ENCODE measurements at regions not wholly inside any gene's neighbourhood (a gene's known extent, or its start where the extent isn't known, plus 50 kb on each side); places are given as distances from the start of the nearest gene placed in this dataset.

DNA sequence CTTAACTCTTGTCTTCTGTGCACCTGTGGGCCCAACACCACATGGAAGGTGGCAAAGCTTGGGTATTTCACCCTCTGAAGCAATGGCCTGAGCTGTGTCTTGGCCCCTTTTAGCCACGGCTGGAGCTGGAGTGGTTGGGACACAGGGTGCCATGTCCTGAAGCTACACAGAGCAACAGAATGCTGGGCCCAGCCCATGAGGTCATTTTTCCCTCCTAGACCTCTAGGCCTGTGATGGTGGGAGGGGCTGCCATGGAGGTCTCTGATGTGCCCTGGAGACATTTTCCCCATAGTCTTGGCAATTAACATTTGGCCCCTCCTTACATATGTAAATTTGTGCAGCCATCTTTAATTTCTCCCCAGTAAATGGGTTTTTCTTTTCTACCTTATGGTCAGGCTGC is 620.8 kb downstream of the RFPL4B start:
- TF ChIP-seq, protein P1, sequence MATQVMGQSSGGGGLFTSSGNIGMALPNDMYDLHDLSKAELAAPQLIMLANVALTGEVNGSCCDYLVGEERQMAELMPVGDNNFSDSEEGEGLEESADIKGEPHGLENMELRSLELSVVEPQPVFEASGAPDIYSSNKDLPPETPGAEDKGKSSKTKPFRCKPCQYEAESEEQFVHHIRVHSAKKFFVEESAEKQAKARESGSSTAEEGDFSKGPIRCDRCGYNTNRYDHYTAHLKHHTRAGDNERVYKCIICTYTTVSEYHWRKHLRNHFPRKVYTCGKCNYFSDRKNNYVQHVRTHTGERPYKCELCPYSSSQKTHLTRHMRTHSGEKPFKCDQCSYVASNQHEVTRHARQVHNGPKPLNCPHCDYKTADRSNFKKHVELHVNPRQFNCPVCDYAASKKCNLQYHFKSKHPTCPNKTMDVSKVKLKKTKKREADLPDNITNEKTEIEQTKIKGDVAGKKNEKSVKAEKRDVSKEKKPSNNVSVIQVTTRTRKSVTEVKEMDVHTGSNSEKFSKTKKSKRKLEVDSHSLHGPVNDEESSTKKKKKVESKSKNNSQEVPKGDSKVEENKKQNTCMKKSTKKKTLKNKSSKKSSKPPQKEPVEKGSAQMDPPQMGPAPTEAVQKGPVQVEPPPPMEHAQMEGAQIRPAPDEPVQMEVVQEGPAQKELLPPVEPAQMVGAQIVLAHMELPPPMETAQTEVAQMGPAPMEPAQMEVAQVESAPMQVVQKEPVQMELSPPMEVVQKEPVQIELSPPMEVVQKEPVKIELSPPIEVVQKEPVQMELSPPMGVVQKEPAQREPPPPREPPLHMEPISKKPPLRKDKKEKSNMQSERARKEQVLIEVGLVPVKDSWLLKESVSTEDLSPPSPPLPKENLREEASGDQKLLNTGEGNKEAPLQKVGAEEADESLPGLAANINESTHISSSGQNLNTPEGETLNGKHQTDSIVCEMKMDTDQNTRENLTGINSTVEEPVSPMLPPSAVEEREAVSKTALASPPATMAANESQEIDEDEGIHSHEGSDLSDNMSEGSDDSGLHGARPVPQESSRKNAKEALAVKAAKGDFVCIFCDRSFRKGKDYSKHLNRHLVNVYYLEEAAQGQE (IDR thresholded peaks at IDR 0.05; ENCODE audit: insufficient read depth in 1 of 2, low read depth in 2 of 2, low read length in 1 of 2), result no peak
- TF ChIP-seq, protein P2, sequence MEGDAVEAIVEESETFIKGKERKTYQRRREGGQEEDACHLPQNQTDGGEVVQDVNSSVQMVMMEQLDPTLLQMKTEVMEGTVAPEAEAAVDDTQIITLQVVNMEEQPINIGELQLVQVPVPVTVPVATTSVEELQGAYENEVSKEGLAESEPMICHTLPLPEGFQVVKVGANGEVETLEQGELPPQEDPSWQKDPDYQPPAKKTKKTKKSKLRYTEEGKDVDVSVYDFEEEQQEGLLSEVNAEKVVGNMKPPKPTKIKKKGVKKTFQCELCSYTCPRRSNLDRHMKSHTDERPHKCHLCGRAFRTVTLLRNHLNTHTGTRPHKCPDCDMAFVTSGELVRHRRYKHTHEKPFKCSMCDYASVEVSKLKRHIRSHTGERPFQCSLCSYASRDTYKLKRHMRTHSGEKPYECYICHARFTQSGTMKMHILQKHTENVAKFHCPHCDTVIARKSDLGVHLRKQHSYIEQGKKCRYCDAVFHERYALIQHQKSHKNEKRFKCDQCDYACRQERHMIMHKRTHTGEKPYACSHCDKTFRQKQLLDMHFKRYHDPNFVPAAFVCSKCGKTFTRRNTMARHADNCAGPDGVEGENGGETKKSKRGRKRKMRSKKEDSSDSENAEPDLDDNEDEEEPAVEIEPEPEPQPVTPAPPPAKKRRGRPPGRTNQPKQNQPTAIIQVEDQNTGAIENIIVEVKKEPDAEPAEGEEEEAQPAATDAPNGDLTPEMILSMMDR (IDR thresholded peaks at IDR 0.05), result no peak
- TF ChIP-seq SIN3A (IDR thresholded peaks at IDR 0.05; ENCODE audit: borderline replicate concordance, insufficient read depth, low read depth, low read length), result no peak
- TF ChIP-seq POLR2AphosphoS5 (IDR thresholded peaks at IDR 0.05; ENCODE audit: low read depth, low read length), result no peak
- no peak for TF ChIP-seq TCF7L2 (IDR thresholded peaks at IDR 0.05; ENCODE audit: low read depth, low read length)
